Uterus (tissue), 2 donors: ENCODE measurements at regions not wholly inside any gene's neighbourhood (a gene's known extent, or its start where the extent isn't known, plus 50 kb on each side); places are given as distances from the start of the nearest gene placed in this dataset.

Source experiments
- POLR2A ChIP-seq, 2 donors: fragments of 450-650 bp; IDR thresholded peaks; one replicate each; pipeline ENCODE4 v1.6.1; 2016; ENCODE audit warnings: antibody characterized with exemption in 2 of 2, mild to moderate bottlenecking in 1 of 2, moderate library complexity in 1 of 2
- TF ChIP-seq, protein P1 (sequence below), 4 experiments: fragments of 200-600 bp in 2 of 4; fragments of 450-650 bp in 2 of 4; sonication (generic) in 2 of 4; IDR thresholded peaks; one replicate each; pipeline ENCODE4 v1.5.1; 2016 to 2019; ENCODE audit warnings: antibody characterized with exemption in 4 of 4, mild to moderate bottlenecking in 2 of 4, moderate library complexity in 1 of 4

DNA sequence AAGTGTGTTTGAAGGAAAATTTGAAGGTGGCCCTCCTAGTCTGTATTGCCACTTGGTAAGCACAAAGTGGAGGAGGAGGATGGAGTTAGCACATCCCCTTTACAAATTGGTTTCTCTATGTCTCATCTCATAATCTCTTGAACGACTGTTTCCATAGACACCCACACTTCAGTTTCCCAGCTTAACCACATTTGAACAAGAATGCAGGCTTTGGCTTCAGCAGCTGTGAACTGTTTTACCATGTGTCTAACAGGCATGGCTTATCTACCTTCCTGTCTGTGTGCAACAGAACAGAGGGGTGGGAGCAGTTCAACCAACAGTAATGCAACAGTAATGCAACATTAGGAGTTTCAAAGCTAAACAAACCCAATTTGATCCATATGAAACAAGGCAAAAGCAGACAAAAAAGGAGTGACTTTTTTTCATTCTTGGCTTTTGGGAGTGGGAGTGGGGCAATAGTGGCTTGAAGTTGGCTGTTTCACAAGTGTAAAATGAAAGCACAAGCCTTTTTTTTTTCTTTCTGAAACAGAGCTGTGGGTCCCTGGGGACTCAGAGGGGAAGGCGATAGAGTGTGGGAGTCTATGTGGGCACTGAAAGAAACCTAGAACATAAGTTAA lies 108.0 kb downstream of the ITM2A start:
- TF ChIP-seq, protein P1, sequence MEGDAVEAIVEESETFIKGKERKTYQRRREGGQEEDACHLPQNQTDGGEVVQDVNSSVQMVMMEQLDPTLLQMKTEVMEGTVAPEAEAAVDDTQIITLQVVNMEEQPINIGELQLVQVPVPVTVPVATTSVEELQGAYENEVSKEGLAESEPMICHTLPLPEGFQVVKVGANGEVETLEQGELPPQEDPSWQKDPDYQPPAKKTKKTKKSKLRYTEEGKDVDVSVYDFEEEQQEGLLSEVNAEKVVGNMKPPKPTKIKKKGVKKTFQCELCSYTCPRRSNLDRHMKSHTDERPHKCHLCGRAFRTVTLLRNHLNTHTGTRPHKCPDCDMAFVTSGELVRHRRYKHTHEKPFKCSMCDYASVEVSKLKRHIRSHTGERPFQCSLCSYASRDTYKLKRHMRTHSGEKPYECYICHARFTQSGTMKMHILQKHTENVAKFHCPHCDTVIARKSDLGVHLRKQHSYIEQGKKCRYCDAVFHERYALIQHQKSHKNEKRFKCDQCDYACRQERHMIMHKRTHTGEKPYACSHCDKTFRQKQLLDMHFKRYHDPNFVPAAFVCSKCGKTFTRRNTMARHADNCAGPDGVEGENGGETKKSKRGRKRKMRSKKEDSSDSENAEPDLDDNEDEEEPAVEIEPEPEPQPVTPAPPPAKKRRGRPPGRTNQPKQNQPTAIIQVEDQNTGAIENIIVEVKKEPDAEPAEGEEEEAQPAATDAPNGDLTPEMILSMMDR (IDR thresholded peaks at IDR 0.05) = no peak
- no peak for TF ChIP-seq POLR2A (IDR thresholded peaks at IDR 0.05)
